ENCODE measurements at regions not wholly inside any gene's neighbourhood (a gene's known extent, or its start where the extent isn't known, plus 50 kb on each side); places are given as distances from the start of the nearest gene placed in this dataset.
"Not testable (repeated sequence)": the region's sequence is repeated elsewhere in the genome, so short reads cannot be mapped to it uniquely, and the experiment has no call there.

GRCh38 chr3:11735638-11736037, 91.9 kb upstream of the VGLL4 start:
- Histone ChIP-seq H3K27ac (ENCODE audit: low read depth in 2 of 2, low read length in 1 of 2) (peak overlapping the region in 1 of 2 experiments; percentile 72; a peak in 2 of 4 replicates), H3K9ac (no peak overlapping the region), H3K79me2 (ENCODE audit: insufficient read depth) (no peaks in the 10 kb centered on the region), H3K4me3 (ENCODE audit: low read depth in 2 of 2, low read length in 1 of 2) (no peak overlapping the region), H3K9me2 (no peaks in the 10 kb centered on the region), H3K4me2 (no peak overlapping the region), H3K9me3 (no peaks in the 10 kb centered on the region), H4K20me1 (ENCODE audit: insufficient read depth) (no peaks in the 10 kb centered on the region), H3K36me3 (replicated peaks in 1 of 2; ENCODE audit: control insufficient read depth in 1 of 2, insufficient read depth in 2 of 2, low read length in 1 of 2) (no peaks in the 10 kb centered on the region), H3K27me3 (ENCODE audit: insufficient read depth) (no peaks in the 10 kb centered on the region), H3F3A (replicated peaks; ENCODE audit: insufficient read depth) (no peaks in the 10 kb centered on the region), H2AFZ (ENCODE audit: low read depth) (no peak overlapping the region), H3K4me1 (ENCODE audit: control insufficient read depth in 1 of 2, insufficient read depth in 2 of 2, low read depth in 1 of 2, low read length in 1 of 2) (peaks cover 5 to 14% of the 10 kb centered on the region in 2 experiments; a peak in 3 of 4 replicates)
- TF ChIP-seq PBX3 (IDR thresholded peaks at IDR 0.05) (no peak), ZBTB33 (IDR thresholded peaks at IDR 0.05; ENCODE audit: borderline replicate concordance, low read depth) (no peak), SMC3 (IDR thresholded peaks at IDR 0.05; ENCODE audit: low read depth, low read length) (no peak), TCF12 (IDR thresholded peaks at IDR 0.05) (no peak), YY1 (IDR thresholded peaks at IDR 0.05; ENCODE audit: low read depth) (no peak)
- CTCF ChIA-PET: interaction anchor here (1.0 to 3.1 kb wide), 2 partner anchors 38 to 42 kb away, joined by 3 to 8 read pairs; no protein-coding TSS in a partner anchor
- POLR2A ChIA-PET: no interaction called here
- 69% methylated on average over 6 of the region's 6 CpGs for WGBS (ENCODE audit: low lambda C conversion rate)
- DNase-seq: no peak

- H3K27ac ChIP-seq (ENCODE audit: low read depth in 2 of 2, low read length in 1 of 2); H3K4me2 ChIP-seq; H3K9me2 ChIP-seq; H3F3A ChIP-seq (replicated peaks; ENCODE audit: insufficient read depth); H3K79me2 ChIP-seq (ENCODE audit: insufficient read depth); H3K4me3 ChIP-seq (ENCODE audit: low read depth in 2 of 2, low read length in 1 of 2); H3K9me3 ChIP-seq; H4K20me1 ChIP-seq (ENCODE audit: insufficient read depth); CTCF ChIA-PET; H3K36me3 ChIP-seq (replicated peaks in 1 of 2; ENCODE audit: control insufficient read depth in 1 of 2, insufficient read depth in 2 of 2, low read length in 1 of 2); H2AFZ ChIP-seq (ENCODE audit: low read depth); POLR2A ChIA-PET; H3K9ac ChIP-seq; H3K27me3 ChIP-seq (ENCODE audit: insufficient read depth); DNase-seq: not testable (repeated sequence)
- H3K4me1 ChIP-seq (ENCODE audit: control insufficient read depth in 1 of 2, insufficient read depth in 2 of 2, low read depth in 1 of 2, low read length in 1 of 2): peaks cover 5 to 14% of the 10 kb centered on the region in 2 experiments; a peak in 3 of 4 replicates
- 98% methylated on average over 4 of the region's 4 CpGs for WGBS (ENCODE audit: low lambda C conversion rate)
These were observed 91.4 kb upstream of the VGLL4 start for GRCh38 chr3:11735111-11735510.

- Histone ChIP-seq H3K4me1 (ENCODE audit: control insufficient read depth in 1 of 2, insufficient read depth in 2 of 2, low read depth in 1 of 2, low read length in 1 of 2) (peaks cover 5 to 14% of the 10 kb centered on the region in 2 experiments; a peak in 3 of 4 replicates), H3K9ac (no peak overlapping the region), H3K79me2 (ENCODE audit: insufficient read depth) (no peaks in the 10 kb centered on the region), H3K36me3 (replicated peaks in 1 of 2; ENCODE audit: control insufficient read depth in 1 of 2, insufficient read depth in 2 of 2, low read length in 1 of 2) (no peaks in the 10 kb centered on the region), H3K27ac (ENCODE audit: low read depth in 2 of 2, low read length in 1 of 2) (no peak overlapping the region), H3K4me2 (no peak overlapping the region), H3K27me3 (ENCODE audit: insufficient read depth) (no peaks in the 10 kb centered on the region), H3K9me3 (no peaks in the 10 kb centered on the region), H3K4me3 (ENCODE audit: low read depth in 2 of 2, low read length in 1 of 2) (no peak overlapping the region), H2AFZ (ENCODE audit: low read depth) (no peak overlapping the region), H3K9me2 (no peaks in the 10 kb centered on the region), H3F3A (replicated peaks; ENCODE audit: insufficient read depth) (no peaks in the 10 kb centered on the region), H4K20me1 (ENCODE audit: insufficient read depth) (no peaks in the 10 kb centered on the region)
- WGBS (ENCODE audit: low lambda C conversion rate): 91% methylated on average over 7 of the region's 7 CpGs
- DNase-seq: no peak
- ChIA-PET CTCF (interaction anchor here (1.0 to 1.3 kb wide), 2 partner anchors 9 to 10 kb away, joined by 3 to 4 read pairs; no protein-coding TSS in a partner anchor), POLR2A (no interaction called here)
- TF ChIP-seq FOXJ3 (CRISPR knock-in tag; IDR thresholded peaks at IDR 0.05) (no peak), GABPA (IDR thresholded peaks at IDR 0.05; ENCODE audit: low read depth) (no peak)
These were observed 90.2 kb upstream of the VGLL4 start for GRCh38 chr3:11733914-11734313.

Measured in SK-N-SH (cell line).